Neural cell (in vitro differentiated cells): ENCODE measurements at regions not wholly inside any gene's neighbourhood (a gene's known extent, or its start where the extent isn't known, plus 50 kb on each side); places are given as distances from the start of the nearest gene placed in this dataset.

Experiments used
- H2AFZ ChIP-seq: fragments of 200-600, 300-800 bp; sonication (generic), shearing (Covaris generic); 2 replicates; pipeline ENCODE4 v1.6.0; 2014; ENCODE audit warnings: low read depth, mild to moderate bottlenecking, antibody characterized with exemption, low read length, moderate library complexity
- H3F3A ChIP-seq: fragments of 200-600 bp; shearing (Covaris generic); 2 replicates; pipeline ENCODE4 v1.6.1; 2016; ENCODE audit warnings: mild to moderate bottlenecking, moderate library complexity, mixed read lengths, antibody characterized with exemption, low read length; ENCODE audit not compliant: insufficient read depth, poor library complexity, severe bottlenecking
- H3K27ac ChIP-seq: fragments of 200-600, 300-800 bp; sonication (generic), shearing (Covaris generic); 2 replicates; pipeline ENCODE4 v1.5.1; 2014; ENCODE audit warnings: mild to moderate bottlenecking, low read length, moderate library complexity
- H3K27me3 ChIP-seq: fragments of 300-800, 200-600 bp; sonication (generic), shearing (Covaris generic); 2 replicates; pipeline ENCODE4 v1.6.0; 2014; ENCODE audit warnings: mild to moderate bottlenecking, low read depth, low read length, moderate library complexity; ENCODE audit not compliant: insufficient read depth
- H3K36me3 ChIP-seq: fragments of 300-800, 200-600 bp; sonication (generic), shearing (Covaris generic); 2 replicates; pipeline ENCODE4 v1.5.1; 2014; ENCODE audit warnings: mild to moderate bottlenecking, antibody characterized with exemption, low read length, moderate library complexity; ENCODE audit not compliant: insufficient read depth
- H3K4me2 ChIP-seq: fragments of 300-800, 200-600 bp; sonication (generic), shearing (Covaris generic); 2 replicates; pipeline ENCODE4 v1.6.0; 2014; ENCODE audit warnings: mild to moderate bottlenecking, low read length
- H3K4me3 ChIP-seq: fragments of 300-800, 200-600 bp; sonication (generic), shearing (Covaris generic); 2 replicates; pipeline ENCODE4 v1.5.1; 2014; ENCODE audit warnings: mild to moderate bottlenecking, low read length, moderate library complexity
- H3K79me2 ChIP-seq: fragments of 200-600 bp; shearing (Covaris generic); replicated peaks from 2 replicates; pipeline ENCODE4 v1.6.0; 2014; ENCODE audit warnings: mild to moderate bottlenecking, low read length, moderate library complexity; ENCODE audit not compliant: insufficient read depth
- H3K9ac ChIP-seq: fragments of 300-800, 200-600 bp; sonication (generic), shearing (Covaris generic); 2 replicates; pipeline ENCODE4 v1.6.1; 2016; ENCODE audit warnings: mild to moderate bottlenecking, low read length, mixed read lengths
- H3K9me2 ChIP-seq: fragments of 200-600 bp; shearing (Covaris generic); 2 replicates; pipeline ENCODE4 v1.6.1; 2016; ENCODE audit warnings: mild to moderate bottlenecking, low read length, mixed read lengths; ENCODE audit not compliant: insufficient read depth
- H3K9me3 ChIP-seq: fragments of 200-600, 300-800 bp; sonication (generic), shearing (Covaris generic); 2 replicates; pipeline ENCODE4 v1.6.1; 2016; ENCODE audit warnings: mild to moderate bottlenecking, mixed run types, low read length, moderate library complexity, mixed read lengths
- H4K20me1 ChIP-seq: fragments of 200-600 bp; shearing (Covaris generic); 2 replicates; pipeline ENCODE4 v1.6.1; 2016; ENCODE audit warnings: mild to moderate bottlenecking, mixed run types; ENCODE audit not compliant: insufficient read depth
- CTCF ChIP-seq: fragments of 450-650 bp; IDR thresholded peaks from 2 replicates; pipeline ENCODE4 v1.5.1; 2014; ENCODE audit warnings: antibody characterized with exemption, mild to moderate bottlenecking, moderate library complexity; ENCODE audit not compliant: poor library complexity, severe bottlenecking
- EZH2 ChIP-seq: fragments of 200-600, 300-800 bp; shearing (Covaris generic), sonication (generic); IDR thresholded peaks from 2 replicates; pipeline ENCODE4 v1.6.1; 2014; ENCODE audit warnings: antibody characterized with exemption, low read length, borderline replicate concordance, mild to moderate bottlenecking; ENCODE audit not compliant: insufficient read depth, poor library complexity, severe bottlenecking
- MXI1 ChIP-seq: fragments of 450-650 bp; conservative IDR thresholded peaks from 2 replicates; pipeline ENCODE4 v1.6.1; 2014; ENCODE audit warnings: antibody characterized with exemption, mild to moderate bottlenecking; ENCODE audit not compliant: poor library complexity, severe bottlenecking
- POLR2AphosphoS5 ChIP-seq: IDR thresholded peaks from 2 replicates; pipeline ENCODE4 v1.6.1; 2012
- RAD21 ChIP-seq: fragments of 450-650 bp; conservative IDR thresholded peaks from 2 replicates; pipeline ENCODE4 v1.6.1; 2014; ENCODE audit warnings: antibody characterized with exemption, mild to moderate bottlenecking, moderate library complexity
- REST ChIP-seq: IDR thresholded peaks from 2 replicates; pipeline ENCODE4 v1.6.1; 2012; ENCODE audit warnings: borderline replicate concordance
- SMC3 ChIP-seq: fragments of 450-650 bp; conservative IDR thresholded peaks from 2 replicates; pipeline ENCODE4 v1.6.1; 2014; ENCODE audit warnings: antibody characterized with exemption, mild to moderate bottlenecking, moderate library complexity; ENCODE audit not compliant: poor library complexity
- TAF1 ChIP-seq: IDR thresholded peaks from 2 replicates; pipeline ENCODE4 v1.6.1; 2012; ENCODE audit warnings: low read depth

- Histone ChIP-seq H3K4me3 (no peak overlapping the region), H3K27ac (no peak overlapping the region), H3F3A (no peaks in the 10 kb centered on the region), H3K9ac (no peak overlapping the region), H3K9me2 (no peaks in the 10 kb centered on the region), H3K9me3 (no peaks in the 10 kb centered on the region), H4K20me1 (no peaks in the 10 kb centered on the region), H2AFZ (no peak overlapping the region), H3K27me3 (no peaks in the 10 kb centered on the region), H3K4me2 (no peak overlapping the region), H3K79me2 (no peaks in the 10 kb centered on the region), H3K36me3 (no peaks in the 10 kb centered on the region)
- TF ChIP-seq TAF1 (no peak), REST (no peak), EZH2 (no peak), POLR2AphosphoS5 (no peak)
Observed at GRCh38 chr6:113375950-113376846, 480.9 kb upstream of the MARCKS start.

DNA sequence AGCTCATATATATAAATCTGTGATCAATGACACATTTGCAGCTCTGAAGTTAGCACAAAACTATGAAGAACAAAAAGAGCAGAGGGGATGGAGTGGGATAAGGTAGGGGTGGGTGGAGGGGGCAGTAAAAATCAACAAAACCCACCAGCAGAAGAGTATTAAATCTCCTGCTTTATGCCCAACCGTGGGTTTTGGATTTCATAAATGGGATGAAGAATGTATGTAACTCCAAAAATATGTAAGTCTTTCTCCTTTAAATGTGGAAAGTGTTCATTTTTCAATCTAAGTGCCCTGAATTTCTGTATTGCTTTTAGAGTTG is 480.3 kb upstream of the MARCKS start:
- Histone ChIP-seq H3K9me2 (no peaks in the 10 kb centered on the region), H3K79me2 (no peaks in the 10 kb centered on the region), H3K27me3 (no peaks in the 10 kb centered on the region), H3K4me3 (no peak overlapping the region), H3K36me3 (no peaks in the 10 kb centered on the region), H3K4me2 (no peak overlapping the region), H4K20me1 (no peaks in the 10 kb centered on the region), H3K9ac (no peak overlapping the region), H3K27ac (no peak overlapping the region), H2AFZ (no peak overlapping the region), H3K9me3 (no peaks in the 10 kb centered on the region), H3F3A (no peaks in the 10 kb centered on the region)
- no peak for TF ChIP-seq MXI1
- TF ChIP-seq TAF1, result no peak
- no peak for TF ChIP-seq RAD21
- TF ChIP-seq EZH2, result no peak
- no peak for TF ChIP-seq CTCF

- no peaks in the 10 kb centered on the region for H3F3A ChIP-seq
- no peaks in the 10 kb centered on the region for H3K36me3 ChIP-seq
- no peaks in the 10 kb centered on the region for H3K9me2 ChIP-seq
- no peak overlapping the region for H3K4me2 ChIP-seq
- no peaks in the 10 kb centered on the region for H4K20me1 ChIP-seq
- H3K27me3 ChIP-seq, result no peaks in the 10 kb centered on the region
- H3K79me2 ChIP-seq, result no peaks in the 10 kb centered on the region
- no peak overlapping the region for H3K4me3 ChIP-seq
- H3K27ac ChIP-seq, result no peak overlapping the region
- H2AFZ ChIP-seq, result no peak overlapping the region
- no peak overlapping the region for H3K9ac ChIP-seq
- no peaks in the 10 kb centered on the region for H3K9me3 ChIP-seq
- no peak for TF ChIP-seq REST
- TF ChIP-seq SMC3, result no peak
- no peak for TF ChIP-seq RAD21
- no peak for TF ChIP-seq CTCF
- TF ChIP-seq MXI1, result no peak
- TF ChIP-seq EZH2, result no peak
- TF ChIP-seq TAF1, result no peak
- no peak for TF ChIP-seq POLR2AphosphoS5
Observed at GRCh38 chr6:113377362-113377942, 479.7 kb upstream of the MARCKS start.
